ENCODE measurements at regions not wholly inside any gene's neighbourhood (a gene's known extent, or its start where the extent isn't known, plus 50 kb on each side); places are given as distances from the start of the nearest gene placed in this dataset.

GRCh38 chr22:27662359-27663301, 138.9 kb downstream of the MN1 start:
- DNase-seq = no peak

DNA sequence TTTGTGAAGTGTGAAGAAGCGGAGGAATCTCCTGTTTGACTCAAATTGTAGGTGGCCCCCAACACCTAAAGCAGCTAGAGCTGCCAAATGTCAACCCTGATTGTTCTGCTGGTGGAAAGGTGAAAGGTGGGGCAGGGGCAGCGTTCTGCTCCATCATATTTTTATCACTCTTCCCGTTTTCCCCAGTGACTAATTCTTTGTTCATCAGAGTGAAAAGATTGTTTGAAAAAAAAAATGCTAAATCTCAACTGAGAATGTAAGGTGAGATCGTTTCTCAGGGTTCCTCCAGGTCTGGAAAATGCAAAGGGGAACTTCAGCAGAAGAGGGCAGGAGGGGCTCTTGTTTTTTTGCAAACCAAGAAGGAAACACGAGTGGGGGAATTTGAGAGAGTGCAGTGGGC, 137.7 kb downstream of the MN1 start:
- no peak for DNase-seq

DNA sequence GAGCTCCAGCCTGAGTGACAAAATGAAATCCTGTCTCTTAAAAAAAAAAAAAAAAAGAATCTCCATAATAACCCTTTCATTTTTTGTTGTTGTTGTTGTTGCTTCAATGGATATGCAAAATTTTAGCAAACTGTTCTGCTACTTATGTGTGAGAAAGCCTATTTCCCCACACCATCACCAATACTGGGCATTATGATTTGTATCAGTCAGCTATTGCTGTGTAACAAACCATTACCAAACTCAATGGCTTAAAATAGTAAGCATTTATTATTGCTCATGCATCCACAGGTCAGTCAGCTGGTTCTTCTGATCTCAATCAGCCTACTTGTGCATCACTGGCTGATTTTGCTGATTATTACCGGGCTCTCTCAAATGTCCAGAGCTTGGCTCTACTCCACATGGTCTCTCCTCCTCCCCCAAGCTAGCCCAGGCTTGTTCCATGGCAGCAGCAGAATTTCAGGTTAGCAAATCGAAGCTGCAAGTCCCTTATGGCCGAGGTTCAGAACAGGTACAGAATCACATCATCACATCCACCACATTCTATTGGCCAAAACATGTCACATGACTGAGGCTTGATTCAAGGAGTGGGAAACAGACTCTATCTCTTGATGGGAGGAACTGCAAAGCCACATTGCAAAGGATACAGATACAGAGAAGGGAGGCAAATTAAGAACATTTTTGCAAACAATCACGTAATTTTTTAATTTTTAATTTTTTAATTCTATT, 135.1 kb downstream of the MN1 start:
- DNase-seq = no peak

- DNase-seq = no peak
Measured at GRCh38 chr22:27667121-27667843, 134.3 kb downstream of the MN1 start.

GRCh38 chr22:27668828-27669797, 132.4 kb downstream of the MN1 start:
- DNase-seq = peak; percentile 27

- DNase-seq = no peak
Measured at GRCh38 chr22:27669798-27670599, 131.6 kb downstream of the MN1 start.

- DNase-seq = no peak
Measured at GRCh38 chr22:27670701-27671412, 130.7 kb downstream of the MN1 start.

- no peak for DNase-seq
Measured at GRCh38 chr22:27671413-27671935, 130.1 kb downstream of the MN1 start.

DNA sequence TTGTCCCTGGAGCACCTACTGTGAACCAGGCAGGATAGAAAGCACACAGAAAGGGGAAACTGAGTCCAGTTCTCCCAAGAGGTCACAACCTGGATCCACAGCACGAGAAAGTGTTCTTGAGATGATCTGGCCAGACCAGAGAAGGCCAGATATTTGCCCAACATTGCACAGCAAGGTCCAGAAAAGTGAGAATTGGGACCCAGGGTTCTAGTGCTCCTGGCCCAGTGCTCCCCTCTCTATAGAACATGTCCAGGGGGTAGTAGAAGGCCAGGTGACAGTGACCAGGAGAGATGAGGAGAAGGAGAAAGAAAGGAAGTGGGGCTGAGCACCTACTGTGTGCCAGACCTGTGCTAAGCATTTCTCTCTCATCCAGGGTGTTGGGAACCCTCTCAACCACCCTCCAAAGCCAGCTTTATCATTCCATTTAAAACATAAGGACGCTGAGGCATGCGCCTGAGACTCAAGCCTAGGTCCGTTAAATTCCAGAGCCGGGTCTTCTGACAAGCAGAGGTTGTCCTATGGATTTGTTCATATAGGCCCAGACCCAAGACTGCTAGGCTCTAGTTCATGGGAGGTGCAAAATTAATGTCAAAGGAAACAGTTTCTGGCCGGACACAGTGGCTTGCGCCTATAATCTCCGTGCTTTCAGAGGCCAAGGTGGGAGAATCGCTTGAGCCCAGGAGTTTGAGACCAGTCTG, 128.7 kb downstream of the MN1 start:
- no peak for DNase-seq

- no peak for DNase-seq
Measured at GRCh38 chr22:27673839-27674238, 127.7 kb downstream of the MN1 start.

- DNase-seq = no peak
Measured at GRCh38 chr22:27674261-27674923, 127.2 kb downstream of the MN1 start.

DNA sequence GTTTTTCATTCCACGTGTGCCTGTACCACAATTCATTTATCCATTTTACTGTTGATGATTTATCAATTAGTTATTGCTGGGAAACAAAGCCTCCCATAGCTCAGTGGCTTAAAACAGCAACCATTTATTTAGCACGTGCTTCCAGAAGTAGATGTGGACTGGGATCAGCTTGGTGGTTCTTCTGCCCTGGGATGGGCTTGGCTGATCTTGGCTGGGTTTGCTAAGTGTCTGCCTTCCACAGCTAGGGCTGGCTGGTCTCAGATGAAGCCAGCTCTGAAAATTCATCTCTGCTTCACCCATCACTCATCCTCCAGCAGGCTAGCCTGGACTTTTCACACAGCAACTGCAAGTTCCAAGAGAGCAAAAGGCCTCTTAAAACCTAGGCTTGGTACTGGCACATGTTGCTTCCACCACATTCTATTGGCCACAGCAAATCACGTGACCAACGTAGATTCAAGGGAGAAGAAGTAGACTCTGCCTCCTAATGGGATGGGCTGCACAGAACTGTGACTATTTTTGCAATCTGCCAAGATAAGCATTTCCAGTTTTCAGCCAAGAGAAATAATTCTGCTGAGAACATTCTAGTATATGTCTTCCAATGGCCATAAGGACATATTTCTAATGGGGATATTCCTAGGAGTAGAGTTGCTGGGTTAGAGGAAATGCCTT, 124.9 kb downstream of the MN1 start:
- DNase-seq = no peak

GRCh38 chr22:27677905-27678458, 123.6 kb downstream of the MN1 start:
- no peak for DNase-seq

DNA sequence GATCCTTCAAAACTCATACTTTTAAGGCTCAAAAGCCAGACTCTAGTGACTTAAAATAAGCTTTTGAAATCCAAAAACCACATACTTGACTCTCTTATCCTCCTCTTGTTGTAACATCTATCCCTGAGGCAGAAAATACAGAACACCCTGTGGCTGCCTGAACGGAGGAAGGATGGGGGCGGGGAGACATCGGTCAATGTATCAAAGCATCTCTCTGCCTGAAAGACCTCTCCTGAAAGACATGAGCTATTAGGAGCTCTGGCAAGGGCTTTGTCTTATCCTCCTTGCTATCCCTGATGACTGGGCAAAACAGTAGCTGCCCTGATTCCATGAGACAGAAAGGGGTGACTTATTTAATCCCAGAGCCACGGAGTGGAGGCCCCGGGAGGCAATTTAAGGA, 122.4 kb downstream of the MN1 start:
- DNase-seq = no peak

DNA sequence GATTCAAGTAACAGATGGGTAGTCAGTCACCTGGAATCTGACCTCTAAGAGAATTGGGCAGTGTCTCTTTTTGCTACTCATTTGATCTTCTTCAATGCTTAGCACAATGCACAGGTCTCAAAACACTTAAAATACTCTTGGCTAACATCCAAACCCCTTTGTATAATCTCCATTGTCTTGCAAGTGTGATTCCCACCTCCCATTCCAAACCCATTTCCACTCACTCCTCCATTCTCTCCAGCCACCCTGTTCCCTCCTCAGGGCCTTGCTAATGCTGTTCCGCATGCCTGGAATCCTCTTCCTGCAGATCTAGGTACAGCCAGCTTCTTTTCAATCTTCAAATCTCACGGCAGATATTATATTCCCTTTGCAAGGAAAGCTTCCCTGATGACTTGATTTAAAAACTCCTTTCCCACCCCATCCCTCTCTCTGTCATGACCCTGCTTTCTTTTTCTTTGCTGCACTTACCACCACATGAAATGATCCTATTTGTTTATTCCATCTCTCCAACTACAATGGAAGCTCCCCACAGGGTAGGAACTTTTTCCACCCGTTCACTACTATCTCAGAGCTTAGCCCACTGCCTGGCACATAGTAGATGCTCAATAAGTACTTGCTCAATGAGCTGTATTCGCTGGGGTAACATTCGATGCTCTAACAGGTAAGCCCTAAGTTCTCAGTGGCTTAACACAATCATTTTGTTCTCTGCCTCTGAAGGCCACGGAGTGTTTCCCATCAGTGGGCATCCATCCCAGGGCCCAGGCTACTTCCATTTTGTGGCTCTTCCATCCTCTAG, 121.7 kb downstream of the MN1 start:
- DNase-seq = no peak

DNA sequence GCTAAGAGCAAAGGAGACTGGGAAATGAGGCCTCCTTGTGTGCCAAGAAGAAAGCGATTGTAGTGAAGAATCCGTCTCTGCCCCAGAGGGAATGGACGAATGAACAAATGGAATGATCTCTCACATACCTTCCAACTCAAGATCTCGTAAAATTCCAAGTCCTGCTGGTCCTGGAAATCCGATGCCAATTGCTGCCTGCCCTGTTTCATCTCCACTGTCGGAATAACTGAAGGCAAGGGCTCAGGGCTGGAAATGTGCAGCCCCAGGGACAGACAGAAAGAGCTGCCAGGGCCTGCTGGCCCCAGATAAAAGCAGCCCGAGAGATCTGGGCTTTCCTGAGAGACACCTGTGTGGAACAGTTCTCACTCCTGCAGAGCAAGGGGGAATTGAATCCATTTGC, 120.9 kb downstream of the MN1 start:
- no peak for DNase-seq

DNA sequence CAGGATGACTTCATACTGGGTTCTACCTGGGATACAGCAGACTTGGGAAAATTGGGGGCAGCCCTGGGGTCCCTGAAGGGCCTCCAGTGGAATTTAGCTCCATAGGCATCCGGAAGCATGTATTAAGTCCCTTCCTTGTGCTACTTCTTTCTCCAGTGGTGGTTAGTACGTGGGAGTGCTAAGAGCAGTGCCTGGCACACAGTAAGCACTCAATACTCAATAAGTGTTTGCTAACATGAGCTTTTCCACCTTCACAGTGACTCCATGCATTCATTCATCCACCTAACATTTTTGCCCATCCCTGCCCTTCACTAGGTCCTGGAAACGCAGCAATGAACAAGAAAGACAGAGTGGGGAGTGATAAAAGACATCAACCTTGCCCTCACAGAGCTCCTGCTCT, 120.5 kb downstream of the MN1 start:
- no peak for DNase-seq
